Activated CD8-positive, alpha-beta memory T cell treated with anti-CD3 and anti-CD28 coated beads, Interleukin-2, amount 10 ng/mL, durations not matched to agents 7 days and 5 days (primary cell): ENCODE measurements at regions not wholly inside any gene's neighbourhood (a gene's known extent, or its start where the extent isn't known, plus 50 kb on each side); places are given as distances from the start of the nearest gene placed in this dataset.

Source experiments
- ATAC-seq: fragments of 150-1000 bp; cut with Tn5 transposase; one replicate; pipeline ENCODE4 v1.10.0; 2021; ENCODE audit warnings: moderate library complexity
- CTCF ChIA-PET: fragments of 350-600 bp; sonication (Branson Sonifier 250); formaldehyde crosslinking; loops from one replicate; lab custom pipeline; 2021; ENCODE audit warnings: antibody characterized with exemption; lab: Charles Lee
- DNase-seq: peaks from one replicate; pipeline ENCODE4 v3.0.0-alpha.2; 2020
- H3K27ac Mint-ChIP-seq: one replicate; pipeline ENCODE4 v1.8.0; 2021; ENCODE audit warnings: mild to moderate bottlenecking, mixed read lengths
- H3K27me3 Mint-ChIP-seq: one replicate; pipeline ENCODE4 v1.8.0; 2021; ENCODE audit warnings: mixed read lengths
- H3K36me3 Mint-ChIP-seq: one replicate; pipeline ENCODE4 v1.8.0; 2021; ENCODE audit warnings: mild to moderate bottlenecking, mixed read lengths
- H3K4me1 Mint-ChIP-seq: one replicate; pipeline ENCODE4 v1.8.0; 2021; ENCODE audit warnings: mixed read lengths
- H3K4me3 Mint-ChIP-seq: one replicate; pipeline ENCODE4 v1.8.0; 2021; ENCODE audit warnings: mild to moderate bottlenecking, moderate library complexity, mixed read lengths
- H3K9me3 Mint-ChIP-seq: one replicate; pipeline ENCODE4 v1.8.0; 2022; ENCODE audit warnings: low read depth, mixed read lengths

- ATAC-seq (no peak), DNase-seq (no peak)
- CTCF ChIA-PET: no interaction called here
- no peaks in the 10 kb centered on the region for H3K4me1 Mint-ChIP-seq
- H3K4me3 Mint-ChIP-seq: no peak overlapping the region
- peaks cover 2% of the 10 kb centered on the region for H3K9me3 Mint-ChIP-seq
- H3K27me3 Mint-ChIP-seq: no peaks in the 10 kb centered on the region
- no peaks in the 10 kb centered on the region for H3K36me3 Mint-ChIP-seq
- no peak overlapping the region for H3K27ac Mint-ChIP-seq
These were observed 245.3 kb upstream of the NBEA start for GRCh38 chr13:34696741-34697140.

DNA sequence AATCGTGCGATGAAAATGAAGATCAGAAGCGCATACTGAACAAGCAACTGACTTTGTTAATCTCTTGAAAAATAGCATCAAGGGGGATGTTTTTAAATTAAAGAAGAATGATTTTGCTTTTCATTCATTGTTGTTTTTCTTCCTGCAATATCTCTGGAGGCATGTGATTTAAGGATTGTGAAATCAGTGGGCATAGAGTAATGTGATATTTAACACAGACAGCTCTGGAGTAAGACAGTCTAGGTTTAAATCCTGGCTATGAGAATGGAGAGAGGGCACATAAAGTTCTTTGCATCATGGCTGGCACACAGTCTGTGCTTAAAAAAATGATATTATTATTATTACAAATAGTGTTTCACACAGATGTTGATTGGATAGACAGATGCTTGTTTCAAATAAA is 243.1 kb upstream of the NBEA start:
- CTCF ChIA-PET: no interaction called here
- DNase-seq: no peak
- H3K9me3 Mint-ChIP-seq: peaks cover 6% of the 10 kb centered on the region
- no peak overlapping the region for H3K27ac Mint-ChIP-seq
- no peaks in the 10 kb centered on the region for H3K4me1 Mint-ChIP-seq
- H3K4me3 Mint-ChIP-seq: no peak overlapping the region
- H3K27me3 Mint-ChIP-seq: no peaks in the 10 kb centered on the region
- H3K36me3 Mint-ChIP-seq: no peaks in the 10 kb centered on the region
- no peak for ATAC-seq

DNA sequence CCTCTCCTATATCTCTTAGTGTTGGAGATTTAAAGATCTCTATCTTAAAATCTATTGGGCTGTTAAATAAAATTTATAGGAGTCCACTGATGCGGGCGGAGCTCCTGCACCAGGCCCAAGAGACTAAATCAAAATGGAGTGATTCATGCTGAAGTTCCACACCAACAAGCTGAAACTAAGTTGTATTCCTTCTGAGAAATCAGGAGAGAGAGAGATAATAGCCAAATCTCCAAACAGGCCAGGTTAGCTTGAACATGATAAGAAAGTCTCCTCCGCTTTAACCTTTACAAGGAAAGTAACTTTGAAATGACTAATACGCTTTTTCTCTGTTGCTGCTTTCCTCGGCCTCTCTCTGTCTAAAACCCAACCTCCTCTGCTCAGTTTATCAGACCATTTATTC is 241.9 kb upstream of the NBEA start:
- Mint-ChIP-seq H3K27me3 (no peaks in the 10 kb centered on the region), H3K4me1 (no peaks in the 10 kb centered on the region), H3K9me3 (peaks cover 10% of the 10 kb centered on the region), H3K27ac (no peak overlapping the region), H3K36me3 (no peaks in the 10 kb centered on the region), H3K4me3 (no peak overlapping the region)
- no peak for ATAC-seq
- DNase-seq: no peak
- CTCF ChIA-PET: no interaction called here

DNA sequence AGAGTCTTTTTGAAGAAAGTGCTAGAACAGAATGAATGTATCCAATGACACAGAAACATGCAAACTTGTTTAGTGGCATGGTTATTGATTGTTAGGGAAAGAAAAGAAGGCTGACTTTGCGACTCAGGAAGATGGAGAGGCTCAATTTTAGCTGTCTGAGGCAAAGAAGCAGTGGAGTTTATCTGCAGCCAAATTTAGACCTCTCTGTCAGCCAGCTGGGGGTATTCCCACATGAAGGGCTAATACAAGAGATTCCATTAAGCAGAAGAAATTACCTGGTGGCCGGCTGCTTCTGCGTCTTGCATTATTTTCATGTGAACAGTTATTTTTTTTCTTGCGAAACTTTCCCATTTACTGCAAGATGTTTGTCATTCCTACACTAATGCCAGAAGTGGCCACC is 240.2 kb upstream of the NBEA start:
- CTCF ChIA-PET: no interaction called here
- Mint-ChIP-seq H3K4me1 (no peaks in the 10 kb centered on the region), H3K27ac (no peak overlapping the region), H3K27me3 (no peaks in the 10 kb centered on the region), H3K4me3 (no peak overlapping the region), H3K36me3 (no peaks in the 10 kb centered on the region), H3K9me3 (peaks cover 8% of the 10 kb centered on the region)
- no peak for DNase-seq
- ATAC-seq: no peak

GRCh38 chr13:34708566-34709313 is 233.3 kb upstream of the NBEA start:
- CTCF ChIA-PET: no interaction called here
- Mint-ChIP-seq H3K27me3 (no peaks in the 10 kb centered on the region), H3K4me1 (no peaks in the 10 kb centered on the region), H3K27ac (no peak overlapping the region), H3K4me3 (no peak overlapping the region), H3K9me3 (peaks cover 6% of the 10 kb centered on the region), H3K36me3 (no peaks in the 10 kb centered on the region)
- DNase-seq: no peak
- ATAC-seq: no peak

GRCh38 chr13:34719060-34719875 is 222.8 kb upstream of the NBEA start:
- CTCF ChIA-PET: no interaction called here
- H3K36me3 Mint-ChIP-seq: no peaks in the 10 kb centered on the region
- H3K9me3 Mint-ChIP-seq: peaks cover 2% of the 10 kb centered on the region
- no peak for DNase-seq
- no peaks in the 10 kb centered on the region for H3K4me1 Mint-ChIP-seq
- no peak overlapping the region for H3K27ac Mint-ChIP-seq
- no peak overlapping the region for H3K4me3 Mint-ChIP-seq
- no peaks in the 10 kb centered on the region for H3K27me3 Mint-ChIP-seq
- ATAC-seq: no peak

DNA sequence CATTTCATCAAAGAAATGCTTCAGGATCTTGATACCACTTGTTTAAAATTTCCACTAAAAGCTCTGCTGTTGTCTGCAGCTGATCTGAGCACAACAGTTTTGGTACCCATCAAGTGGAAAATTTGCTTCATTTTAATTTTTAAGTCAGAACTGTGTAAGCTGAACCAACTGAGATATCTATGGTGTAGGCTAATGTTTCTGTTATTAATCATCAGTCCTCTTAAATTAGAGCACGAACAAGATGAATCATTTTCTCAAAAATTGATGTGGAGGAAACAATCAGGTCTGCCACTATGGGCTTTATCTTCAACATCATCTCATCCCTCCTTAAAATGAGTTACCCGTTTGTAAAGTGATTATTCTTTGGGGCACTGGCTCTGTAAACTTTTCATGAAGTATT is 221.5 kb upstream of the NBEA start:
- Mint-ChIP-seq H3K27me3 (no peaks in the 10 kb centered on the region), H3K4me3 (no peak overlapping the region), H3K27ac (no peak overlapping the region), H3K9me3 (no peaks in the 10 kb centered on the region), H3K36me3 (no peaks in the 10 kb centered on the region), H3K4me1 (no peaks in the 10 kb centered on the region)
- DNase-seq (no peak), ATAC-seq (no peak)
- CTCF ChIA-PET: no interaction called here

GRCh38 chr13:34721631-34722595 is 220.2 kb upstream of the NBEA start:
- Mint-ChIP-seq H3K4me1 (no peaks in the 10 kb centered on the region), H3K9me3 (no peaks in the 10 kb centered on the region), H3K36me3 (no peaks in the 10 kb centered on the region), H3K27ac (no peak overlapping the region), H3K27me3 (no peaks in the 10 kb centered on the region), H3K4me3 (no peak overlapping the region)
- CTCF ChIA-PET: interaction anchor here (0.6 kb wide), 1 partner anchor 483 kb away, joined by 3 read pairs; no protein-coding TSS in a partner anchor
- ATAC-seq (no peak), DNase-seq (no peak)

- Mint-ChIP-seq H3K4me3 (no peak overlapping the region), H3K9me3 (no peaks in the 10 kb centered on the region), H3K27ac (no peak overlapping the region), H3K36me3 (no peaks in the 10 kb centered on the region), H3K27me3 (no peaks in the 10 kb centered on the region), H3K4me1 (no peaks in the 10 kb centered on the region)
- no peak for ATAC-seq
- CTCF ChIA-PET: no interaction called here
- no peak for DNase-seq
These were observed 219.1 kb upstream of the NBEA start for GRCh38 chr13:34722922-34723321.

GRCh38 chr13:34730961-34731360 is 211.1 kb upstream of the NBEA start:
- CTCF ChIA-PET: no interaction called here
- H3K4me3 Mint-ChIP-seq: no peak overlapping the region
- no peak for ATAC-seq
- no peaks in the 10 kb centered on the region for H3K36me3 Mint-ChIP-seq
- no peak overlapping the region for H3K27ac Mint-ChIP-seq
- H3K27me3 Mint-ChIP-seq: no peaks in the 10 kb centered on the region
- H3K4me1 Mint-ChIP-seq: no peaks in the 10 kb centered on the region
- peaks cover 7% of the 10 kb centered on the region for H3K9me3 Mint-ChIP-seq
- DNase-seq: no peak

DNA sequence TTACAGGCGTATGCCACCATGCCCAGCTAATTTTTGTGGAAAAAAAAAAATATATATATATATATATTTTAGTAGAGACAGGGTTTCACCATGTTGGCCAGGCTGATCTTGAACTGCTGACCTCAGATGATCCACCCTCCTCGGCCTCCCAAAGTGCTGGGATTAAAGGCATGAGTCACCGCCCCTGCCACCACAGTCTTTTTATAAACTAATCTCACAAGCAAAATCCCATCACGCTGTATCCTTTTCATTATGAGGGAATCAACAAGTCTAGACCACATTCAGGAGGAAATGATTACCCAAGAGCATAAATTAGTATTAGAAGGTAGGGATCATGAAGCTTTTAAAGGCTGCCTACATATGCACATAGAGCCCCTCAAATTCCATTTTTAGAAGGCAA is 210.6 kb upstream of the NBEA start:
- no peak overlapping the region for H3K27ac Mint-ChIP-seq
- H3K27me3 Mint-ChIP-seq: no peaks in the 10 kb centered on the region
- H3K4me3 Mint-ChIP-seq: no peak overlapping the region
- H3K9me3 Mint-ChIP-seq: peaks cover 7% of the 10 kb centered on the region
- DNase-seq: no peak
- no peaks in the 10 kb centered on the region for H3K4me1 Mint-ChIP-seq
- H3K36me3 Mint-ChIP-seq: no peaks in the 10 kb centered on the region
- ATAC-seq: no peak
- CTCF ChIA-PET: no interaction called here

GRCh38 chr13:34733721-34734120 is 208.3 kb upstream of the NBEA start:
- H3K4me3 Mint-ChIP-seq: no peak overlapping the region
- H3K27me3 Mint-ChIP-seq: no peaks in the 10 kb centered on the region
- ATAC-seq: no peak
- H3K9me3 Mint-ChIP-seq: peaks cover 7% of the 10 kb centered on the region
- no peaks in the 10 kb centered on the region for H3K36me3 Mint-ChIP-seq
- CTCF ChIA-PET: no interaction called here
- no peaks in the 10 kb centered on the region for H3K4me1 Mint-ChIP-seq
- no peak overlapping the region for H3K27ac Mint-ChIP-seq
- no peak for DNase-seq

- H3K27ac Mint-ChIP-seq: no peak overlapping the region
- no peak overlapping the region for H3K4me3 Mint-ChIP-seq
- CTCF ChIA-PET: no interaction called here
- peaks cover 4% of the 10 kb centered on the region for H3K9me3 Mint-ChIP-seq
- ATAC-seq: no peak
- no peaks in the 10 kb centered on the region for H3K4me1 Mint-ChIP-seq
- DNase-seq: no peak
- no peaks in the 10 kb centered on the region for H3K36me3 Mint-ChIP-seq
- no peaks in the 10 kb centered on the region for H3K27me3 Mint-ChIP-seq
These were observed 207.1 kb upstream of the NBEA start for GRCh38 chr13:34734932-34735331.
